ENCODE measurements at regions not wholly inside any gene's neighbourhood (a gene's known extent, or its start where the extent isn't known, plus 50 kb on each side); places are given as distances from the start of the nearest gene placed in this dataset.

- TF ChIP-seq CTCF (IDR thresholded peaks at IDR 0.05) = no peak
- no peak for TF ChIP-seq EZH2 (IDR thresholded peaks at IDR 0.05; ENCODE audit: borderline replicate concordance, insufficient read depth, low read depth, low read length, poor library complexity, severe bottlenecking)
Observed at GRCh38 chr16:49089039-49089438, 192.6 kb downstream of the CBLN1 start.

Data from B cell (primary cell).